ENCODE measurements at regions not wholly inside any gene's neighbourhood (a gene's known extent, or its start where the extent isn't known, plus 50 kb on each side); places are given as distances from the start of the nearest gene placed in this dataset.
"Not testable (repeated sequence)": the region's sequence is repeated elsewhere in the genome, so short reads cannot be mapped to it uniquely, and the experiment has no call there.

DNA sequence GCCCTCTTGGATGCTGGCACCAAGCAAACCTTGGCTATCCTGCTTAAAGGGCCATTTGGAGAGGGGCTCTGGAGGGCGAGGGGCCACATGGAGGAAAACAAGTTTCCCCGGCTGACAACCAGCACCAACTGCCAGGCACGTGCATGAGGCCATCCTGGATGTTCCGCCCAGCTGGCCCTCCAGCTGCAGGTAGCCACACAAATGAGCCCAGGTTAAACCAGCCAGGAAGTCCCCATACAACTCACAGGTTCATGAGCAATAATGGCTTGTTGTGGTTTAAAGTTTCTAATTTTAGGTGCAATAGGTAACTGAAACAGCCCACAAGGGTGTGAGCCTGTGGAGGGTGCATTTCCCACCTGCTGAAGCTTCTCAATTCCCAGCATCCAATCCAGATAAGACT, 93.6 kb downstream of the ALG1L2 start (continued):
- TF ChIP-seq, protein P1, sequence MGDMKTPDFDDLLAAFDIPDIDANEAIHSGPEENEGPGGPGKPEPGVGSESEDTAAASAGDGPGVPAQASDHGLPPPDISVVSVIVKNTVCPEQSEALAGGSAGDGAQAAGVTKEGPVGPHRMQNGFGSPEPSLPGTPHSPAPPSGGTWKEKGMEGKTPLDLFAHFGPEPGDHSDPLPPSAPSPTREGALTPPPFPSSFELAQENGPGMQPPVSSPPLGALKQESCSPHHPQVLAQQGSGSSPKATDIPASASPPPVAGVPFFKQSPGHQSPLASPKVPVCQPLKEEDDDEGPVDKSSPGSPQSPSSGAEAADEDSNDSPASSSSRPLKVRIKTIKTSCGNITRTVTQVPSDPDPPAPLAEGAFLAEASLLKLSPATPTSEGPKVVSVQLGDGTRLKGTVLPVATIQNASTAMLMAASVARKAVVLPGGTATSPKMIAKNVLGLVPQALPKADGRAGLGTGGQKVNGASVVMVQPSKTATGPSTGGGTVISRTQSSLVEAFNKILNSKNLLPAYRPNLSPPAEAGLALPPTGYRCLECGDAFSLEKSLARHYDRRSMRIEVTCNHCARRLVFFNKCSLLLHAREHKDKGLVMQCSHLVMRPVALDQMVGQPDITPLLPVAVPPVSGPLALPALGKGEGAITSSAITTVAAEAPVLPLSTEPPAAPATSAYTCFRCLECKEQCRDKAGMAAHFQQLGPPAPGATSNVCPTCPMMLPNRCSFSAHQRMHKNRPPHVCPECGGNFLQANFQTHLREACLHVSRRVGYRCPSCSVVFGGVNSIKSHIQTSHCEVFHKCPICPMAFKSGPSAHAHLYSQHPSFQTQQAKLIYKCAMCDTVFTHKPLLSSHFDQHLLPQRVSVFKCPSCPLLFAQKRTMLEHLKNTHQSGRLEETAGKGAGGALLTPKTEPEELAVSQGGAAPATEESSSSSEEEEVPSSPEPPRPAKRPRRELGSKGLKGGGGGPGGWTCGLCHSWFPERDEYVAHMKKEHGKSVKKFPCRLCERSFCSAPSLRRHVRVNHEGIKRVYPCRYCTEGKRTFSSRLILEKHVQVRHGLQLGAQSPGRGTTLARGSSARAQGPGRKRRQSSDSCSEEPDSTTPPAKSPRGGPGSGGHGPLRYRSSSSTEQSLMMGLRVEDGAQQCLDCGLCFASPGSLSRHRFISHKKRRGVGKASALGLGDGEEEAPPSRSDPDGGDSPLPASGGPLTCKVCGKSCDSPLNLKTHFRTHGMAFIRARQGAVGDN (IDR thresholded peaks at IDR 0.05): peak; percentile 74
- TF ChIP-seq, protein P2, sequence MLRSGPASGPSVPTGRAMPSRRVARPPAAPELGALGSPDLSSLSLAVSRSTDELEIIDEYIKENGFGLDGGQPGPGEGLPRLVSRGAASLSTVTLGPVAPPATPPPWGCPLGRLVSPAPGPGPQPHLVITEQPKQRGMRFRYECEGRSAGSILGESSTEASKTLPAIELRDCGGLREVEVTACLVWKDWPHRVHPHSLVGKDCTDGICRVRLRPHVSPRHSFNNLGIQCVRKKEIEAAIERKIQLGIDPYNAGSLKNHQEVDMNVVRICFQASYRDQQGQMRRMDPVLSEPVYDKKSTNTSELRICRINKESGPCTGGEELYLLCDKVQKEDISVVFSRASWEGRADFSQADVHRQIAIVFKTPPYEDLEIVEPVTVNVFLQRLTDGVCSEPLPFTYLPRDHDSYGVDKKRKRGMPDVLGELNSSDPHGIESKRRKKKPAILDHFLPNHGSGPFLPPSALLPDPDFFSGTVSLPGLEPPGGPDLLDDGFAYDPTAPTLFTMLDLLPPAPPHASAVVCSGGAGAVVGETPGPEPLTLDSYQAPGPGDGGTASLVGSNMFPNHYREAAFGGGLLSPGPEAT (IDR thresholded peaks at IDR 0.05; ENCODE audit: low read depth): peak; percentile 87
- peak; percentile 87 to 99 for TF ChIP-seq BHLHE40 (IDR thresholded peaks at IDR 0.05; ENCODE audit: borderline replicate concordance in 1 of 2, low read depth in 2 of 2, low read length in 1 of 2)
- TF ChIP-seq BACH1 (IDR thresholded peaks at IDR 0.05; ENCODE audit: borderline replicate concordance): peak; percentile 38; the same call in 1 of the 2 replicates
- TF ChIP-seq NBN (IDR thresholded peaks at IDR 0.05): peak; percentile 88
- peak; percentile 13 to 65; a peak in 1 of 4 replicates for TF ChIP-seq EP300 (IDR thresholded peaks at IDR 0.05; ENCODE audit: borderline replicate concordance in 1 of 2, control insufficient read depth in 1 of 2, low read depth in 2 of 2, low read length in 2 of 2)
- peak; percentile 94 for TF ChIP-seq MEF2B (IDR thresholded peaks at IDR 0.05; ENCODE audit: partially characterized antibody, poor library complexity, severe bottlenecking)

DNA sequence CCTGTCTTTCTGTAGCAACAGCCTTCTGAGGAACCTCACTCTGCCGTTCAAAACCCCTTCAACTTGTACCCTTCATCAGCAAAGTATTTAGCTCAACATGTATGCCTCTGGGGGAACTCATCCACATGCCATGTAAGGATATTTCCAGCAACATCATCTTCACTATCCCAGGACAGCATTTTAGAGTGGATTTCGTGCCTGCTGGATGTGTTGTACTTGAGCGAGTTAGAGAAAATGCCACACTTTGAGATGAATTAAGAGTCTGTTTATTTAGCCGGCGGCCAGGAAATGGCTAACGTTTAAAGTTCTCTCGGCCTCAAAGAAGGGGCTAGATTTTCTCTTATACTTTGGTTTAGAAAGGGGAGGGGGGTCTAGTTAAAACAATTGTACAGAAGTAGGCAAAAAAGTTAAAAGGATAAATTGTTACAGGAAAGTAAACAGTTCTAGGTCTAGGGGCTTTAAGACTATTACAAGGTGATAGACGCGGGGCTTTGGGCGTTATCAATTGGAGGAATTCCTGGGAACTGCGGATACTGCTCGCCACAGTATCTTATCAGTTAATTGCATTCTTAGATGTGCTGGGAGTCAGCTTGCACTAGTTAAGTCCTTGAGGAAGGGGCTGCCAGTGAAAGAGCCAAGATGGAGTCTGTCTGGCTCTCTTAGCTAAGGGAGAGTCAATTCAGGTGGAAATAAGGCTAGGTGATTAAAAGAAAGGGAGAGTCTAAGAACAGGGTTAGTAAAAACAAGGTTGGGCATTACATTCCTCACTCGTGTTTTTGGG, 95.0 kb downstream of the ALG1L2 start:
- FAIRE-seq; H3K9ac ChIP-seq (ENCODE audit: control insufficient read depth, insufficient read depth, low read length); H3K4me1 ChIP-seq (ENCODE audit: control insufficient read depth, insufficient read depth, low read length); H3K4me2 ChIP-seq (ENCODE audit: control insufficient read depth, insufficient read depth); H3K79me2 ChIP-seq (ENCODE audit: control insufficient read depth, insufficient read depth, low read length); SMC1A ChIA-PET (ENCODE audit: uncharacterized antibody, unreplicated experiment); H3K9me3 ChIP-seq (replicated peaks; ENCODE audit: control insufficient read depth, insufficient read depth, low read length); H3K27me3 ChIP-seq (replicated peaks in 1 of 2; ENCODE audit: control insufficient read depth in 2 of 2, insufficient read depth in 2 of 2, low read length in 1 of 2); DNase-seq (ENCODE audit: low read depth, low spot score); H4K20me1 ChIP-seq (ENCODE audit: control insufficient read depth, insufficient read depth); BruUV-seq (replicated peaks); CTCF ChIA-PET; in situ Hi-C loops (cut with MboI); H2AFZ ChIP-seq (ENCODE audit: control insufficient read depth, low read depth, low read length); ATAC-seq; H3K27ac ChIP-seq (ENCODE audit: control insufficient read depth, insufficient read depth); H3K4me3 ChIP-seq; H3K36me3 ChIP-seq (ENCODE audit: control insufficient read depth in 2 of 2, insufficient read depth in 2 of 2, low read length in 1 of 2); POLR2A ChIA-PET; intact Hi-C loops (cut with micrococcal nuclease; ENCODE audit: unreplicated experiment); RAD21 ChIA-PET (ENCODE audit: unreplicated experiment): not testable (repeated sequence)
- WGBS (ENCODE audit: insufficient coverage, insufficient replicate concordance, low lambda C conversion rate, missing lambda C conversion rate): 87% methylated on average over 13 of the region's 13 CpGs

Measured in GM12878 (cell line).